BE2C (cell line): ENCODE measurements at regions not wholly inside any gene's neighbourhood (a gene's known extent, or its start where the extent isn't known, plus 50 kb on each side); places are given as distances from the start of the nearest gene placed in this dataset.

Source experiments
- DNase-seq: peaks from one replicate; pipeline ENCODE4 v3.0.0-alpha.2; 2020
- H3K27me3 ChIP-seq: fragments of 250-450 bp; sonication (Bioruptor Pico); 2 replicates; pipeline ENCODE4 v1.5.1; 2020; ENCODE audit warnings: mild to moderate bottlenecking
- H3K36me3 ChIP-seq: fragments of 250-450 bp; sonication (Bioruptor Pico); 2 replicates; pipeline ENCODE4 v1.5.1; 2020; ENCODE audit warnings: mild to moderate bottlenecking
- H3K4me1 ChIP-seq: fragments of 250-450 bp; sonication (Bioruptor Pico); 2 replicates; pipeline ENCODE4 v1.5.1; 2020
- H3K4me3 ChIP-seq: 2 replicates; pipeline ENCODE4 v1.5.1; 2011; ENCODE audit warnings: low read depth, low read length
- H3K9me3 ChIP-seq: fragments of 250-450 bp; sonication (Bioruptor Pico); 2 replicates; pipeline ENCODE4 v1.5.1; 2020
- TF ChIP-seq, protein P1 (sequence below): IDR thresholded peaks from 2 replicates; pipeline ENCODE4 v1.5.1; 2012; ENCODE audit warnings: mild to moderate bottlenecking, low read depth, low read length

DNA sequence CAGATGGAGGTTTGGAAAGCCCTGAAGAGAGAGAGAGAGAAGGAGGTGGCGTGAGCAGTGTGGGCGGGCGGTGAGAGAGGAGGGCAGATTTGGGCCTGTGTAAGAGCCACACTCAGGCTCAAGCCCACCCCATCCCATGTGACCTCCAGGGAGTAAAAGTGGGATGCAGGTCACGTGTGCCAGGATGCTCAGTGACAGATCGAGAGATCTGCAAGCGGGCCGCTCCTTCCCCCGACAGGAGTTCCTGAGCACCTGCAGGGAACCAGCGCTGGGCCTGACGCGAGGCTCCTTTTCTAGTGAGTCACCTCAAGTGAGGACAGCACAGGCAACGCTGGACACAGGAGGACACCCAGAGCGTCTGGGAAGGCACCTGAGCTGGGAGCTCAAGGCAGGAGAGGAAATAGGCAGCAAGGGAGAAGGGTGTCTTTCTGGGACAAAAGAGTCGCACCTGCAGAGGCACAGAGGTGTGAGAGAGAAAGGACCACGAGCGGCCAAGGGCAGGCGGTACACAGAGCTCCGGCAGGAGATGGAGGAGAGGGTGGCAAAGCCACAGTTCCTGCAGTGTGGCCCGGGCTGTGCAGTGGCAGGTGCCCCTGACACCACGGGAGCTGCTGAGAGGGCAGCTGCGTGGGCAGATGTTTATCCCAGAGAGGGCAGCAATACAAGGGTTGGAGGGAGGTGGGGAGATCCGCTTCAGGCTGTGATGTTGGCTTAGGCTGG, 1294.8 kb downstream of the TBC1D22A start:
- Histone ChIP-seq H3K27me3 (no peaks in the 10 kb centered on the region), H3K36me3 (no peaks in the 10 kb centered on the region), H3K4me1 (no peaks in the 10 kb centered on the region), H3K9me3 (no peaks in the 10 kb centered on the region; the same call in 1 of the 2 replicates), H3K4me3 (no peak overlapping the region)
- no peak for DNase-seq
- TF ChIP-seq, protein P1, sequence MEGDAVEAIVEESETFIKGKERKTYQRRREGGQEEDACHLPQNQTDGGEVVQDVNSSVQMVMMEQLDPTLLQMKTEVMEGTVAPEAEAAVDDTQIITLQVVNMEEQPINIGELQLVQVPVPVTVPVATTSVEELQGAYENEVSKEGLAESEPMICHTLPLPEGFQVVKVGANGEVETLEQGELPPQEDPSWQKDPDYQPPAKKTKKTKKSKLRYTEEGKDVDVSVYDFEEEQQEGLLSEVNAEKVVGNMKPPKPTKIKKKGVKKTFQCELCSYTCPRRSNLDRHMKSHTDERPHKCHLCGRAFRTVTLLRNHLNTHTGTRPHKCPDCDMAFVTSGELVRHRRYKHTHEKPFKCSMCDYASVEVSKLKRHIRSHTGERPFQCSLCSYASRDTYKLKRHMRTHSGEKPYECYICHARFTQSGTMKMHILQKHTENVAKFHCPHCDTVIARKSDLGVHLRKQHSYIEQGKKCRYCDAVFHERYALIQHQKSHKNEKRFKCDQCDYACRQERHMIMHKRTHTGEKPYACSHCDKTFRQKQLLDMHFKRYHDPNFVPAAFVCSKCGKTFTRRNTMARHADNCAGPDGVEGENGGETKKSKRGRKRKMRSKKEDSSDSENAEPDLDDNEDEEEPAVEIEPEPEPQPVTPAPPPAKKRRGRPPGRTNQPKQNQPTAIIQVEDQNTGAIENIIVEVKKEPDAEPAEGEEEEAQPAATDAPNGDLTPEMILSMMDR = no peak

DNA sequence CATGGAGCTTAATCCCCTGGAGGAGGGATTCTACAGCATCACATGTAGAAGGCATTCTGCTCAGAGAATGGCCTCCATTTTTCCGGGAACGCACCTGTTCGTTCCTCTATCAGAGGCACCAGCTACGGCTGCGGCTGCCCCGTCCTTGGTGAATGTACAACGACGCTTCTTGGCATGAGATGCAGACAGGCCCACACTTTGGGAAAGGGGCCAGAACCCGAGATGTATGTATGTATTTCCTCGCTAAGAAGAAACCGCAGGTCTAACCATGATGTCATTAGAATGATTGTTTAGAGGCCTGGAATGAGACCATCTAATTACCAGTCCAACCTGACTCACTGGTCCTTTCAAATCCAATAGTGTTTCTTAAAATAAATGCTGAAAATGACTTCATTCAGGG, 1293.4 kb downstream of the TBC1D22A start:
- DNase-seq = no peak
- no peak overlapping the region for H3K4me3 ChIP-seq
- TF ChIP-seq, protein P1 = no peak
- H3K27me3 ChIP-seq = no peaks in the 10 kb centered on the region
- no peaks in the 10 kb centered on the region; the same call in 1 of the 2 replicates for H3K9me3 ChIP-seq
- no peaks in the 10 kb centered on the region for H3K4me1 ChIP-seq
- H3K36me3 ChIP-seq = no peaks in the 10 kb centered on the region

DNA sequence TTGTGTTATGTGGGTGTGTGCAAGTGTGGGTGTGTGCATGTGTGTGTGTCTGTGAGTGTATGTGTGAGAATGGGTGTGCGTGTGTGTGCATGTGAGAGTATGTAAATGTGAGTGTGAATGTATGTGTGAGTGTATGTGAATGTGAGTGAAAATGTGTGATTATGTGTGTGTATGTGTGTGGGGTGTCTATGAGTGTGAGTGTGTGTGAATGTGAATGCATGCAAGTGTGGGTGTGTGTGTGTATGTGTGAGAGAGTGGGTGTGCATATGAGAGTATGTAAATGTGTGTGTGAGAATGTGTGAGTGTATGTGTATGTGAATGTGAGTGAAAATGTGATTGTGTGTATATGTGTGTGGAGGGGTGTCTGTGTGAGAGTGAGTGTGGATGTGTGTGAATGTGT, 1292.7 kb downstream of the TBC1D22A start:
- Histone ChIP-seq H3K9me3 (no peaks in the 10 kb centered on the region; the same call in 1 of the 2 replicates), H3K4me1 (no peaks in the 10 kb centered on the region), H3K36me3 (no peaks in the 10 kb centered on the region), H3K4me3 (no peak overlapping the region), H3K27me3 (no peaks in the 10 kb centered on the region)
- TF ChIP-seq, protein P1 = no peak
- DNase-seq = no peak

DNA sequence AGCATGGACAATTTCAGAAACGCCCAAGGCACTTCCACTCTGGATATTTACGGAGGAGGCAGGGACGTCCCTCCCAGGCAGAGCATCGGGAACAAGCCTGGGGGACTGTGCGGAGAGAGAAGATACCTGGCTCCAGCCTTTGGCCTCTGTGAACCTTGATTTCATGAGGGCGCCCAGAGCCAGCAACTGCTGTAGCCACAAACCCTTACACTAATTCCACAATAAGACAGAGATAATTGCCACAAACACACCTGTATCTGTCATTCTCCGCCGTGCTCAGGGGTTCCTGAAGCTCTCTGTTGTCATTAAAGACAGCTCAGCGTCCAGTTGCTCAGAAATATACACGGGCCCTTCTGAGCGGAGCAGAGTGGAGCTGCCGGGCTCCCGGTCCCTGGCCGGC, 1292.1 kb downstream of the TBC1D22A start:
- Histone ChIP-seq H3K9me3 (no peaks in the 10 kb centered on the region; the same call in 1 of the 2 replicates), H3K4me3 (no peak overlapping the region), H3K4me1 (no peaks in the 10 kb centered on the region), H3K36me3 (no peaks in the 10 kb centered on the region), H3K27me3 (no peaks in the 10 kb centered on the region)
- TF ChIP-seq, protein P1 = no peak
- no peak for DNase-seq

DNA sequence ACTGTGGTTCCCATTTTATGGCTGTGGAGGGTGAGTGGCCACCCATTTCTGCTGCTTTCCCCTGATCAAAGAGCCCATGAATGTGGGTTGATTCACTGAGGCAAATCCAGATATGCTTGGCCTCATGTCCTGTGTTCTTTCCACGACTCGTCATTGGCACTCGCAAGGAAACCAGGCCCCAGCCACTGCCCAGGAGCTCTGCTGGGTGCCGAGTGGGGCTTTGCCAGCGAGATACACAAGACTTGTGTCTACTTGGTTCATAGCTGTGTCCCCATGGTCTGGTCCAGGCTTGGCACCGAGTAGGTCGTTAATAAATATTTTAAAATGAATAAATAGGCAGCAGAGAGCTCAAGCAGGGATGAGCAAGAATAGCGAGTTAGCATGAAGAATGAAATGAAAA, 1291.5 kb downstream of the TBC1D22A start:
- TF ChIP-seq, protein P1 = no peak
- no peak for DNase-seq
- Histone ChIP-seq H3K4me3 (no peak overlapping the region), H3K9me3 (no peaks in the 10 kb centered on the region; the same call in 1 of the 2 replicates), H3K36me3 (no peaks in the 10 kb centered on the region), H3K4me1 (no peaks in the 10 kb centered on the region), H3K27me3 (no peaks in the 10 kb centered on the region)

DNA sequence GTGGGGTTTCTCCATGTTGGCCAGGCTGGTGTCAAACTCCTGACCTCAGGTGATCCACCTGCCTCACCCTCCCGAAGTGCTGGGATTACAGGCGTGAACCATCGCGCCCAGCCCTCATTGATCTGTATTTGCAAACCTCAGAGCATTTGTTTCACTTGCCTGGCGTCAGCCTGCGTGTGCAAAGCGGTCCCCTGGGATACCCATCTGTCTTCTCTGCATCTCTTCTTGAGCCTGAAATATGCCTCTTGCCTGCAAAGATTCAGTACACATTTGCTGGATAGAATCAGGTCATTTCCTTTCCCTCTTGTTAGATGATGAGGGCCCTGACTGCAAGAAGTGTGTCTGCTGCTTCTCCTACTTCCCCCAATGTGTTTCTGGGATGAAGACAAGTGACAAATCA, 1291.0 kb downstream of the TBC1D22A start:
- H3K9me3 ChIP-seq = no peaks in the 10 kb centered on the region; the same call in 1 of the 2 replicates

More for the DNA sequence above, 1291.0 kb downstream of the TBC1D22A start:
- TF ChIP-seq, protein P1 = no peak
- no peaks in the 10 kb centered on the region for H3K36me3 ChIP-seq
- no peak for DNase-seq
- H3K27me3 ChIP-seq = no peaks in the 10 kb centered on the region
- H3K4me3 ChIP-seq = no peak overlapping the region
- no peaks in the 10 kb centered on the region for H3K4me1 ChIP-seq
